Upper lobe of left lung (tissue), 6 donors: ENCODE measurements at regions not wholly inside any gene's neighbourhood (a gene's known extent, or its start where the extent isn't known, plus 50 kb on each side); places are given as distances from the start of the nearest gene placed in this dataset.

ENCODE experiments used
- ATAC-seq, 2 donors: fragments of 200-7000 bp; cut with Tn5 transposase; one replicate each; pipeline ENCODE4 v1.9.1; 2022; ENCODE audit warnings: mild to moderate bottlenecking in 2 of 2, moderate library complexity in 2 of 2; ENCODE audit not compliant: low FRiP score in 2 of 2
- DNase-seq, 2 donors: peaks; one replicate each; pipeline ENCODE4 v3.0.0-alpha.2; 2019 to 2020
- H3K27ac ChIP-seq, 4 donors: fragments of 200-600 bp; sonication (generic); one replicate each; pipeline ENCODE4 v1.5.1; 2016 to 2019
- H3K27me3 ChIP-seq, 4 donors: fragments of 200-600 bp; sonication (generic); one replicate each; pipeline ENCODE4 v1.5.1; 2017 to 2019
- H3K36me3 ChIP-seq, 4 donors: fragments of 200-600 bp; sonication (generic); one replicate each; pipeline ENCODE4 v1.5.1; 2016 to 2019
- H3K4me1 ChIP-seq, 4 donors: fragments of 200-600 bp; sonication (generic); one replicate each; pipeline ENCODE4 v1.5.1; 2018 to 2019
- H3K4me3 ChIP-seq, 4 donors: fragments of 200-600 bp; sonication (generic); one replicate each; pipeline ENCODE4 v1.5.1; 2017 to 2019; ENCODE audit warnings: mild to moderate bottlenecking in 2 of 4, moderate library complexity in 1 of 4
- H3K9me3 ChIP-seq, 4 donors: fragments of 200-600 bp; sonication (generic); one replicate each; pipeline ENCODE4 v1.5.1; 2018 to 2019
- EP300 ChIP-seq, 4 donors: sonication (generic); formaldehyde crosslinking; IDR thresholded peaks; one replicate each; pipeline ENCODE4 v1.5.1; 2017; ENCODE audit warnings: antibody characterized with exemption in 4 of 4, control low read depth in 2 of 4
- POLR2A ChIP-seq, 4 donors: fragments of 450-650 bp; IDR thresholded peaks; one replicate each; pipeline ENCODE4 v1.5.1; 2016 to 2017; ENCODE audit warnings: antibody characterized with exemption in 4 of 4, mild to moderate bottlenecking in 2 of 4
- POLR2AphosphoS5 ChIP-seq, 2 donors: sonication (generic); formaldehyde crosslinking; IDR thresholded peaks; one replicate each; pipeline ENCODE4 v1.5.1; 2017; ENCODE audit warnings: antibody characterized with exemption in 2 of 2
- WGBS, 2 donors: methylation state at CpG; one replicate each; pipeline ENCODE4 v1.1.5; 2017 to 2018; 5-methylcytosine and 5-hydroxymethylcytosine counted together
- TF ChIP-seq, protein P1 (sequence below), 6 experiments: fragments of 450-650 bp in 4 of 6; fragments of 200-600 bp in 2 of 6; sonication (generic) in 2 of 6; IDR thresholded peaks; one replicate each; pipeline ENCODE4 v1.5.1; 2016 to 2019; ENCODE audit warnings: antibody characterized with exemption in 6 of 6
- donor health status: DM: no; HTN: no; CAD: no; lungs with moderate emphysema.
- donor health status: DM: no; HTN: yes; CAD: no; lungs with severe emphysema.

DNA sequence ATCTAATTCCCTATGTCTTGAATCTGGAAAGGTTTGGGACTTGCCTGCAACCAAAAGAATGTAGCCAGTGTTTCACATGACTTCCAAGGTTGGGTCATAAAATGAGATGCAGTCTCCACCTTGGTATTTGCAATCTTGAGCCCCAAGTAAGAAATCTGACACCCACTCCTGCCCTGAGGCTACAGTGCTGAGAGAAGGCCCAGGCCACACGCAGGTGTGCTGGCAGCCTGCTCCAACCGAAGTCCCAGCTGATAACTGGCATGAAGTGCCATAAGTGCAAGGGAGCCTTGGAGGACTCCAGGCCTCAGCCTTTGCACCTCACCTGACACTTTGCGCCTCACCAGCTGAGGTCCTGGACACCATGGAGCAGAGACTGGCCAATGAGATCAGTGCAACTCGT, 182.7 kb downstream of the ANAPC1 start:
- no peak overlapping the region for H3K27ac ChIP-seq
- H3K4me1 ChIP-seq: peaks cover 14 to 35% (median 22%) of the 10 kb centered on the region in 4 donors
- no peak overlapping the region for H3K4me3 ChIP-seq
- H3K36me3 ChIP-seq: no peaks in the 10 kb centered on the region
- no peaks in the 10 kb centered on the region for H3K9me3 ChIP-seq
- ATAC-seq: no peak
- WGBS, 2 donors: 85 to 100% methylated on average over 2 to 4 of the region's 4 CpGs
- DNase-seq: no peak
- H3K27me3 ChIP-seq: no peaks in the 10 kb centered on the region
- TF ChIP-seq, protein P1, sequence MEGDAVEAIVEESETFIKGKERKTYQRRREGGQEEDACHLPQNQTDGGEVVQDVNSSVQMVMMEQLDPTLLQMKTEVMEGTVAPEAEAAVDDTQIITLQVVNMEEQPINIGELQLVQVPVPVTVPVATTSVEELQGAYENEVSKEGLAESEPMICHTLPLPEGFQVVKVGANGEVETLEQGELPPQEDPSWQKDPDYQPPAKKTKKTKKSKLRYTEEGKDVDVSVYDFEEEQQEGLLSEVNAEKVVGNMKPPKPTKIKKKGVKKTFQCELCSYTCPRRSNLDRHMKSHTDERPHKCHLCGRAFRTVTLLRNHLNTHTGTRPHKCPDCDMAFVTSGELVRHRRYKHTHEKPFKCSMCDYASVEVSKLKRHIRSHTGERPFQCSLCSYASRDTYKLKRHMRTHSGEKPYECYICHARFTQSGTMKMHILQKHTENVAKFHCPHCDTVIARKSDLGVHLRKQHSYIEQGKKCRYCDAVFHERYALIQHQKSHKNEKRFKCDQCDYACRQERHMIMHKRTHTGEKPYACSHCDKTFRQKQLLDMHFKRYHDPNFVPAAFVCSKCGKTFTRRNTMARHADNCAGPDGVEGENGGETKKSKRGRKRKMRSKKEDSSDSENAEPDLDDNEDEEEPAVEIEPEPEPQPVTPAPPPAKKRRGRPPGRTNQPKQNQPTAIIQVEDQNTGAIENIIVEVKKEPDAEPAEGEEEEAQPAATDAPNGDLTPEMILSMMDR (IDR thresholded peaks at IDR 0.05): no peak
- TF ChIP-seq EP300 (IDR thresholded peaks at IDR 0.05): no peak
- TF ChIP-seq POLR2A (IDR thresholded peaks at IDR 0.05): no peak
- TF ChIP-seq POLR2AphosphoS5 (IDR thresholded peaks at IDR 0.05): no peak

DNA sequence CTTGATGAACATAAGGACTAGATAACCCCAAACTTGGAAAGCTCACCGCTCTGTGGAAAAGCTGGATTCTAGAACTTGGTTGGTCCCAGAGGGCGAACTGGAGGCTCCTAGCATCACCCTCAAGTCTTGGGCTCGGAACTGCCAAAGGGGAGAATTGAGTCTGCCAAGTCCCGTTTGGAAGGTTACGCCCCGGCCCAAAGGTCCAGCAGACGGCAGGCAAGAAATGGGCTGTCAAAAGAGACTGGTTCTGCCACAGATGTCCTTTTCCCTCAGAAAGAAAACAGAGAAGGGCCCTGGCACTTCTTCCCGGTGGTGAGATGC, 182.2 kb downstream of the ANAPC1 start:
- H3K27ac ChIP-seq: no peak overlapping the region
- DNase-seq (no peak), ATAC-seq (no peak)
- no peaks in the 10 kb centered on the region for H3K9me3 ChIP-seq
- no peak for TF ChIP-seq POLR2AphosphoS5 (IDR thresholded peaks at IDR 0.05)
- no peak for TF ChIP-seq POLR2A (IDR thresholded peaks at IDR 0.05)
- H3K4me1 ChIP-seq: peaks cover 14 to 35% (median 22%) of the 10 kb centered on the region in 4 donors
- 94 to 95% methylated on average over 8 of the region's 8 CpGs for WGBS, 2 donors
- no peaks in the 10 kb centered on the region for H3K36me3 ChIP-seq
- no peaks in the 10 kb centered on the region for H3K27me3 ChIP-seq
- no peak overlapping the region for H3K4me3 ChIP-seq

DNA sequence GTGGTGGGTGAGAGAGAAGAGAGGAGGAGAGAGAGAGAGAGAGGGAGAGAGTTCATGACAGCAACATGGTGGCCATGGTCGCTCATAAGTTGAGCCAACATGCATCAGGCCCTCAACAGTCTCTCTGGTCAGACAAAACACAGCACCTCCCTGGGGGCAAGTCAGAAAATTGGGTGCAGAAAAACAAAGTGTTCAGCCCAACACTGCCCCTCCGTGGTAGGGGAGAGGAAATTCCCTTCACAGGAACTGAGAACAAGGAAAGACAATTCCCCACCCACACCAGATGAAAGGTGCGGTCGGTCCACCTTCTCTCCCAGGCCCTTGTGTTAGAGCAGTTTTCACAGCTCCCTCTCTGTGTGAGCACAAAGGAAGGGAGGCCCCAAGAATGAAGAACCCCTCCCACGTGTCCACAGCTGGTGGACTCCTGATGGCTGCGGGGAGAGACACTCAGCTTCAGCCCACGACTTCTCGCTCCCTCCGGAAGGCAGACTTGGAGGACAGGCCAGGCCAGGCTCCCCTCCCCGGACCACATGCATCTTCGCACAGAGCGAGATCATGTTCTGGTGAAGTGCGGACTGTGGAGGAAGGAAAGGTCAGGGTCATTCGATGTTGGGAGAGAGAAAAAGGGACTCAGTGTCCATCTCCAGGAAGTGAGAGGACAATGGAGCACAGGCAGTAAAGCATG, 181.7 kb downstream of the ANAPC1 start:
- H3K9me3 ChIP-seq: no peaks in the 10 kb centered on the region
- ATAC-seq (peak; percentile 25 to 54), DNase-seq (peak in 1 of 2 donors; percentile 46)
- TF ChIP-seq POLR2AphosphoS5 (IDR thresholded peaks at IDR 0.05) (peak in 1 of 2 donors; percentile 11), EP300 (IDR thresholded peaks at IDR 0.05) (no peak)
- TF ChIP-seq, protein P1 (IDR thresholded peaks at IDR 0.05): peak; percentile 55 to 79 (median 68)
- peak overlapping the region in 1 of 4 donors; percentile 26 for H3K27ac ChIP-seq
- H3K4me1 ChIP-seq: peaks cover 14 to 35% (median 22%) of the 10 kb centered on the region in 4 donors
- H3K4me3 ChIP-seq: no peak overlapping the region
- 39 to 66% methylated on average over 11 to 14 of the region's 14 CpGs for WGBS, 2 donors
- no peaks in the 10 kb centered on the region for H3K36me3 ChIP-seq
- no peaks in the 10 kb centered on the region for H3K27me3 ChIP-seq

DNA sequence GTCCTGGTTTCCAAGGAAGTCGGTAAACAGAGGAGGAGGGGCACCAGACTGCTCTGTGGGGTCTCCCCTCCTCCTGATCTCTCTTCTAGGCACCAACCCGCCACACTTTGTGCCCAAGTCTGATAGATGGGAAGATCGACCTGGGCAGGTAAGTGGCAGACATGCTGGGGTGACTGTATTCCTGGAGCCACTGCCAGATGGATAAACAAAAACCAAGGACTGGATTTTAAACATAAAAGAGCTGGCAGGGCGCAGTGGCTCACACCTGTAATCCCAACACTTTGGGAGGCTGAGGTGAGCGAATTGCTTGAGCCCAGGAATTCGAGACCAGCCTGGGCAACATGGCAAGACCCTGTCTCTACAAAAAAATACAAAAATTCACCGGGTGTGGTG, 181.2 kb downstream of the ANAPC1 start:
- no peak for ATAC-seq
- Histone ChIP-seq H3K4me1 (peaks cover 14 to 35% (median 22%) of the 10 kb centered on the region in 4 donors), H3K9me3 (no peaks in the 10 kb centered on the region), H3K4me3 (no peak overlapping the region), H3K27ac (no peak overlapping the region), H3K36me3 (no peaks in the 10 kb centered on the region), H3K27me3 (no peaks in the 10 kb centered on the region)
- DNase-seq: no peak
- TF ChIP-seq POLR2A (IDR thresholded peaks at IDR 0.05) (no peak), POLR2AphosphoS5 (IDR thresholded peaks at IDR 0.05) (no peak), EP300 (IDR thresholded peaks at IDR 0.05) (no peak)
- TF ChIP-seq, protein P1 (IDR thresholded peaks at IDR 0.05): no peak
- WGBS, 2 donors: 74 to 75% methylated on average over 7 of the region's 7 CpGs

DNA sequence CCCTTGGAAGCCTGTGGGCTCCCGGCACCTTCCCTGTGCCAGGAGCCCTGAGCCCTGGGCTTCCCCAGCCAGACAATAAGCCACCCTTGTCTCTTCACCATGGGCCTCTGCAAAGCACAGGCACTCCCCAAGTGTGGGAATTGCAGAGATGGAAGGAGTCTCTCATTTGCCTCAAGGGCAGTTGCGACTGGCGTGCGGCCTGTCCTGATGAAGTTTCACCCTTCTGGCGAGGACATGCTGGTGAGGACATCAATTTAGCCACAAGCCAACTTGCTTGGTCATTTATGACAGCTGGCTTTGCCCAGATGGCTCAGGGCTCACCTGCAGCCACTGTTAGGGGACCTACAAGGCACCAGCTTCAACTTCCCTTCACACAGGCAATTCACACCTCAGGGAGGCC, 180.2 kb downstream of the ANAPC1 start:
- Histone ChIP-seq H3K36me3 (no peaks in the 10 kb centered on the region), H3K4me3 (no peak overlapping the region), H3K9me3 (no peaks in the 10 kb centered on the region), H3K27me3 (no peaks in the 10 kb centered on the region), H3K27ac (no peak overlapping the region), H3K4me1 (peaks cover 14 to 26% (median 17%) of the 10 kb centered on the region in 4 donors)
- TF ChIP-seq POLR2A (IDR thresholded peaks at IDR 0.05) (no peak), POLR2AphosphoS5 (IDR thresholded peaks at IDR 0.05) (no peak), EP300 (IDR thresholded peaks at IDR 0.05) (no peak)
- TF ChIP-seq, protein P1 (IDR thresholded peaks at IDR 0.05): no peak
- ATAC-seq: no peak
- no peak for DNase-seq
- 96 to 100% methylated on average over 1 to 5 of the region's 5 CpGs for WGBS, 2 donors
